Keratinocyte (primary cell): ENCODE measurements at regions not wholly inside any gene's neighbourhood (a gene's known extent, or its start where the extent isn't known, plus 50 kb on each side); places are given as distances from the start of the nearest gene placed in this dataset.

Experiments used
- DNase-seq: peaks from one replicate; pipeline ENCODE4 v3.0.0-alpha.2; 2011; ENCODE audit warnings: low read depth, missing footprints, low spot score
- FAIRE-seq: peaks from 2 replicates; lab custom pipeline; 2011; peaks lifted over from hg19 to GRCh38; lab: Jason Lieb, UNC
- H2AFZ ChIP-seq: 2 replicates; pipeline ENCODE4 v1.6.0; 2012; ENCODE audit warnings: low read length, control low read depth, inconsistent platforms; ENCODE audit not compliant: control insufficient read depth
- H3K27ac ChIP-seq: 2 replicates; pipeline ENCODE4 v1.5.1; 2011; ENCODE audit warnings: low read length; ENCODE audit not compliant: control insufficient read depth, insufficient read depth
- H3K27me3 ChIP-seq: 3 replicates; pipeline ENCODE4 v1.6.0; 2011; ENCODE audit warnings: low read length; ENCODE audit not compliant: control insufficient read depth, insufficient read depth; ENCODE audit errors: extremely low read depth
- H3K36me3 ChIP-seq, 2 experiments: 2 replicates in 1 of 2; 3 replicates in 1 of 2; pipeline ENCODE4 v1.5.1; 2011; ENCODE audit warnings: low read length in 2 of 2, mild to moderate bottlenecking in 1 of 2; ENCODE audit not compliant: control insufficient read depth in 2 of 2, insufficient read depth in 2 of 2; ENCODE audit errors: extremely low read depth in 1 of 2
- H3K4me1 ChIP-seq: 3 replicates; pipeline ENCODE4 v1.5.1; 2011; ENCODE audit warnings: low read length; ENCODE audit not compliant: control insufficient read depth, insufficient read depth; ENCODE audit errors: extremely low read depth
- H3K4me2 ChIP-seq: 3 replicates; pipeline ENCODE4 v1.6.0; 2011; ENCODE audit warnings: low read depth, low read length; ENCODE audit not compliant: control insufficient read depth, insufficient read depth; ENCODE audit errors: extremely low read depth
- H3K4me3 ChIP-seq, 3 experiments: fragments of 200-600 bp in 1 of 3; sonication (generic) in 1 of 3; 2 replicates in 2 of 3; 3 replicates in 1 of 3; pipeline ENCODE4 v1.5.1; 2011 to 2016; ENCODE audit warnings: low read length in 3 of 3, mild to moderate bottlenecking in 3 of 3, control low read depth in 2 of 3, inconsistent platforms in 1 of 3, low read depth in 1 of 3, mixed read lengths in 1 of 3, mixed run types in 1 of 3, moderate library complexity in 1 of 3; ENCODE audit not compliant: control insufficient read depth in 2 of 3, insufficient read depth in 2 of 3; ENCODE audit errors: extremely low read depth in 1 of 3
- H3K79me2 ChIP-seq: 2 replicates; pipeline ENCODE4 v1.6.0; 2012; ENCODE audit warnings: low read length; ENCODE audit not compliant: control insufficient read depth, insufficient read depth
- H3K9ac ChIP-seq: 3 replicates; pipeline ENCODE4 v1.6.0; 2011; ENCODE audit warnings: low read length; ENCODE audit not compliant: control insufficient read depth, insufficient read depth; ENCODE audit errors: extremely low read depth
- H3K9me1 ChIP-seq: 3 replicates; pipeline ENCODE4 v1.6.0; 2011; ENCODE audit warnings: low read length; ENCODE audit not compliant: control insufficient read depth, insufficient read depth; ENCODE audit errors: extremely low read depth
- H3K9me3 ChIP-seq: 2 replicates; pipeline ENCODE4 v1.5.1; 2012; ENCODE audit warnings: low read depth, low read length; ENCODE audit not compliant: control insufficient read depth
- H4K20me1 ChIP-seq: 3 replicates; pipeline ENCODE4 v1.6.0; 2011; ENCODE audit warnings: low read length; ENCODE audit not compliant: control insufficient read depth, insufficient read depth; ENCODE audit errors: extremely low read depth
- CTCF ChIP-seq, 3 experiments: IDR thresholded peaks in 1 of 3; conservative IDR thresholded peaks in 1 of 3; optimal IDR thresholded peaks in 1 of 3; 2 replicates in 2 of 3; 3 replicates in 1 of 3; pipeline versions ENCODE3 to v1.5.1; 2011; ENCODE audit warnings: low read length in 3 of 3, mild to moderate bottlenecking in 3 of 3, moderate library complexity in 2 of 3, control low read depth in 1 of 3, inconsistent platforms in 1 of 3; ENCODE audit not compliant: insufficient read depth in 2 of 3; ENCODE audit errors: extremely low read depth in 1 of 3
- EZH2 ChIP-seq: IDR thresholded peaks from one replicate; pipeline ENCODE4 v1.6.1; 2012; ENCODE audit warnings: inconsistent platforms, mild to moderate bottlenecking, low read length, moderate library complexity
- dilution Hi-C: fragments of 300-500 bp; cut with MboI; formaldehyde crosslinking; loops from one replicate; pipeline ENCODE4 v1.7.0; 2020; ENCODE audit warnings: low sequenced_read_pairs; ENCODE audit not compliant: extremely low pct_ligation_motif_present

GRCh38 chr5:82918311-82919031 is 158.7 kb downstream of the TMEM167A start:
- FAIRE-seq (no peak), DNase-seq (no peak)
- no peak overlapping the region for H3K4me2 ChIP-seq
- no peaks in the 10 kb centered on the region for H3K36me3 ChIP-seq
- no peaks in the 10 kb centered on the region for H3K9me3 ChIP-seq
- dilution Hi-C loops, result no loop called here
- TF ChIP-seq CTCF (optimal IDR thresholded peaks at IDR 0.05 in 1 of 3, IDR thresholded peaks at IDR 0.05 in 1 of 3, conservative IDR thresholded peaks at IDR 0.05 in 1 of 3; ENCODE audit: extremely low read depth in 1 of 3, insufficient read depth in 2 of 3, low read length in 3 of 3) (no peak), EZH2 (no peak)
- no peak overlapping the region for H3K9ac ChIP-seq
- H3K79me2 ChIP-seq, result no peaks in the 10 kb centered on the region
- H3K27me3 ChIP-seq, result no peaks in the 10 kb centered on the region
- H4K20me1 ChIP-seq, result no peaks in the 10 kb centered on the region
- no peaks in the 10 kb centered on the region for H3K9me1 ChIP-seq
- no peak overlapping the region for H2AFZ ChIP-seq
- H3K4me3 ChIP-seq, result no peak overlapping the region
- H3K27ac ChIP-seq, result no peak overlapping the region
- H3K4me1 ChIP-seq, result no peaks in the 10 kb centered on the region

GRCh38 chr5:82917584-82917983 is 159.6 kb downstream of the TMEM167A start:
- H3K4me2 ChIP-seq, result no peak overlapping the region

More at GRCh38 chr5:82917584-82917983, 159.6 kb downstream of the TMEM167A start:
- no peaks in the 10 kb centered on the region for H3K36me3 ChIP-seq
- no peak for FAIRE-seq
- H3K9ac ChIP-seq, result no peak overlapping the region
- no peak for DNase-seq
- no peaks in the 10 kb centered on the region for H3K79me2 ChIP-seq
- H3K4me3 ChIP-seq, result no peak overlapping the region
- H3K27ac ChIP-seq, result no peak overlapping the region
- H3K4me1 ChIP-seq, result no peaks in the 10 kb centered on the region
- H3K27me3 ChIP-seq, result no peaks in the 10 kb centered on the region
- H3K9me3 ChIP-seq, result no peaks in the 10 kb centered on the region
- no peak for TF ChIP-seq CTCF (optimal IDR thresholded peaks at IDR 0.05 in 1 of 3, IDR thresholded peaks at IDR 0.05 in 1 of 3, conservative IDR thresholded peaks at IDR 0.05 in 1 of 3; ENCODE audit: extremely low read depth in 1 of 3, insufficient read depth in 2 of 3, low read length in 3 of 3)
- no peak for TF ChIP-seq EZH2
- H2AFZ ChIP-seq, result no peak overlapping the region
- no peaks in the 10 kb centered on the region for H4K20me1 ChIP-seq
- dilution Hi-C loops, result no loop called here
- H3K9me1 ChIP-seq, result no peaks in the 10 kb centered on the region
